AG04450 (cell line): ENCODE measurements at regions not wholly inside any gene's neighbourhood (a gene's known extent, or its start where the extent isn't known, plus 50 kb on each side); places are given as distances from the start of the nearest gene placed in this dataset.
"Not testable (repeated sequence)": the region's sequence is repeated elsewhere in the genome, so short reads cannot be mapped to it uniquely, and the experiment has no call there.

Experiments used
- CTCF ChIA-PET: fragments of 300-600, 350-600 bp; formaldehyde crosslinking; extraction: SDS; loops from one replicate; lab custom pipeline; 2022; ENCODE audit warnings: antibody characterized with exemption, inconsistent platforms; lab: Charles Lee
- POLR2A ChIA-PET: fragments of 350-600 bp; formaldehyde crosslinking; extraction: SDS; loops from one replicate; lab custom pipeline; 2021; ENCODE audit warnings: antibody characterized with exemption, inconsistent platforms; lab: Yijun Ruan, JAX
- DNase-seq: peaks from one replicate; pipeline ENCODE4 v3.0.0-alpha.2; 2011; ENCODE audit warnings: low read depth, low spot score
- H3K27ac ChIP-seq: one replicate; pipeline ENCODE4 v1.5.1; 2012; ENCODE audit warnings: low read depth, low read length, control low read depth
- H3K27me3 ChIP-seq: one replicate; pipeline ENCODE4 v1.6.0; 2012; ENCODE audit warnings: low read length; ENCODE audit not compliant: control insufficient read depth, insufficient read depth
- H3K4me3 ChIP-seq: 2 replicates; pipeline ENCODE4 v1.5.1; 2011; ENCODE audit warnings: mild to moderate bottlenecking, low read depth, low read length, control low read depth
- H3K9me3 ChIP-seq: 2 replicates; pipeline ENCODE4 v1.5.1; 2012; ENCODE audit warnings: low read length; ENCODE audit not compliant: control insufficient read depth, insufficient read depth
- TF ChIP-seq, protein P1 (sequence below): IDR thresholded peaks from 2 replicates; pipeline ENCODE4 v1.5.1; 2011; ENCODE audit warnings: low read depth, low read length, control low read depth, inconsistent platforms

DNA sequence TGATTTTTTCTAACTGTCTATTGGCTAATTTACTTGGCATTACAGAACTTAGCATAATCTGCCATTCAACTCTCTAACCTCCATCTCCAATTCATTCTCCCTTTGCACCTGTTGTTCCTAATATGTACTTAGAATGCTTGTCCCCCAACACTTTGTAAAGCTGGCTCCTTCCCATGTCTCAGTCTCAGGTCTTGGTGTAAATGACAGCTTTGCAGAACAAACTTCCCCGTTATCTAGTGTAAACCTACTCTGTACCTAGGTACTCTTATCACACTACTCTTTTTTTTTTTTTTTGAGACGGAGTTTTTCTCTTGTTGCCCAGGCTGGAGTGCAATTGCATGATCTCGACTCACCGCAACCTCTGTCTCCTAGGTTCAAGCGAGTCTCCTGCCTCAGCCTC lies 77.2 kb upstream of the CTNNA1 start:
- POLR2A ChIA-PET, result no interaction called here
- CTCF ChIA-PET, result no interaction called here
- H3K27ac ChIP-seq, result no peak overlapping the region
- peaks cover 19% of the 10 kb centered on the region for H3K27me3 ChIP-seq
- TF ChIP-seq, protein P1, sequence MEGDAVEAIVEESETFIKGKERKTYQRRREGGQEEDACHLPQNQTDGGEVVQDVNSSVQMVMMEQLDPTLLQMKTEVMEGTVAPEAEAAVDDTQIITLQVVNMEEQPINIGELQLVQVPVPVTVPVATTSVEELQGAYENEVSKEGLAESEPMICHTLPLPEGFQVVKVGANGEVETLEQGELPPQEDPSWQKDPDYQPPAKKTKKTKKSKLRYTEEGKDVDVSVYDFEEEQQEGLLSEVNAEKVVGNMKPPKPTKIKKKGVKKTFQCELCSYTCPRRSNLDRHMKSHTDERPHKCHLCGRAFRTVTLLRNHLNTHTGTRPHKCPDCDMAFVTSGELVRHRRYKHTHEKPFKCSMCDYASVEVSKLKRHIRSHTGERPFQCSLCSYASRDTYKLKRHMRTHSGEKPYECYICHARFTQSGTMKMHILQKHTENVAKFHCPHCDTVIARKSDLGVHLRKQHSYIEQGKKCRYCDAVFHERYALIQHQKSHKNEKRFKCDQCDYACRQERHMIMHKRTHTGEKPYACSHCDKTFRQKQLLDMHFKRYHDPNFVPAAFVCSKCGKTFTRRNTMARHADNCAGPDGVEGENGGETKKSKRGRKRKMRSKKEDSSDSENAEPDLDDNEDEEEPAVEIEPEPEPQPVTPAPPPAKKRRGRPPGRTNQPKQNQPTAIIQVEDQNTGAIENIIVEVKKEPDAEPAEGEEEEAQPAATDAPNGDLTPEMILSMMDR, result no peak
- no peak for DNase-seq
- no peak overlapping the region for H3K4me3 ChIP-seq
- peaks cover 4% of the 10 kb centered on the region; the same call in 1 of the 2 replicates for H3K9me3 ChIP-seq

DNA sequence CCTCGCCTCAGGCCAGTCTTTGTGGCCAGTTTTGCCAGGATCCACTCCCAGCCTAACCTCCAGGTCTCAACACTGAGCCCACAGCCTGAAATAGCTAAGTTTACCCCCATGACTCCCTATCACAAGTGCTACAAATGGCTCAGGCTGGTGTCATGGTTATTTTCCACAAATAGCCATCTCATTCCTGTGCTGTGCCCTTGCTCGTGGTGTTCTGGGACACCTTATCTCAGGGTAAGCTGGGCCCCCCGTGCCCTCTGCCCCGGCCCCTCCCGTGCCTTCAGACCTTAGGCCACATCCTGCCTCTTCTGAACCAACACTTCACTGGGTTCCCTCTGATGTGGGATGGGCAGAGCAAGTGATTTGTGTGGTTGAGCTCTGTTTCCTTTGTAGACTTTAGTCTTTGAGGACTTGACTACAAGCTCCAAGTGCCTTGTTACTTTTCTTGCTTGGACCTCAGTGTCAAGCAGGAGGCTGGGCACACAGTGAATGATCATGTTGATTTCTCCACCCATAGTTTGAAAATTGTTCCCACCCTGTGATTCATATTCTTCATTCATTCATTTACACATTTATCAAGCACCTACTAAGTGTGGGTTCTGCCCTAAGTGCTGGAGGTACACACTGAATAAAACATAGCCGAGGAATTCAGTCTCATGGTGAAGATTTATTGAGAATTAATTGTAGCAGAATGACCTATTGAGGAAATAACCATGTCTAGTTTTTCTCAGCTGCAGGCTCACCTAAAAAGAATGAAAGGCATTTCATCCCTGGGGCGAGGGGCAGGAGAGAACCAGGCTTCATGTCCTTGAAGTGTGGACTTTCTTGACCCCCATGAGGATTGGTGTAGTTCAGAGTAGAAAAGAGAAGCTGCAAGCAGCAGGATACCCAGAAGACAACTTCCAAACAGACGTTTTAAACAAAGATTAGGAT lies 84.5 kb upstream of the CTNNA1 start:
- H3K9me3 ChIP-seq, result no peaks in the 10 kb centered on the region
- POLR2A ChIA-PET, result no interaction called here
- CTCF ChIA-PET, result no interaction called here

DNA sequence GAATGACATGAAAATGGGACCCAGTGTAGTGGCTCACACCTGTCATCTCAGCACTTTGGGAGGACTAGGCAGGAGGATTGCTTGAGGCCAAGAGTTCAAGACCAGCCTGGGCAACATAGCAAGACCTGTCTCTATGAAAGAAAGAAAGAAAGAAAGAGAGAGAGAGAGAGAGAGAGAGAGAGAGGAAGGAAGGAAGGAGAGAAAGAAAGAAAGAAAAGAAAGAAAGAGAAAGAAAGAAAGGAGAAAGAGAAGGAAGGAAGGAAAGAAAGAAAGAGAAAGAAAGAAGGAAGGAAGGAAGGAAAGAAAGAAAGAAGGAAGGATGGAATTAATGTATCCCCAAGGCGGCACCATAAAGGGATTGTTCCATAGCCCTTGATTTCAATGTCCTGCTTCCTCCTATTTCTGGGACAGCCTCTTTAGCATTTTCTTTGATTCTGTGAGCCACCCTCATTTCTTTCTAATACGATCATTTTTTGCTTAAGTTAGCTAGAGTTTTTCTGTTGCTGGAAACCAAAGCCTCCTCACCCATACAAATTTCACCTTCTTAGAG lies 85.4 kb upstream of the CTNNA1 start:
- DNase-seq, H3K9me3 ChIP-seq, H3K27me3 ChIP-seq, H3K4me3 ChIP-seq, CTCF ChIA-PET, POLR2A ChIA-PET, H3K27ac ChIP-seq: not testable (repeated sequence)

More for the DNA sequence above, 84.5 kb upstream of the CTNNA1 start:
- no peak overlapping the region for H3K27ac ChIP-seq
- peaks cover 10% of the 10 kb centered on the region for H3K27me3 ChIP-seq
- TF ChIP-seq, protein P1, result no peak
- DNase-seq, result no peak
- H3K4me3 ChIP-seq, result no peak overlapping the region

DNA sequence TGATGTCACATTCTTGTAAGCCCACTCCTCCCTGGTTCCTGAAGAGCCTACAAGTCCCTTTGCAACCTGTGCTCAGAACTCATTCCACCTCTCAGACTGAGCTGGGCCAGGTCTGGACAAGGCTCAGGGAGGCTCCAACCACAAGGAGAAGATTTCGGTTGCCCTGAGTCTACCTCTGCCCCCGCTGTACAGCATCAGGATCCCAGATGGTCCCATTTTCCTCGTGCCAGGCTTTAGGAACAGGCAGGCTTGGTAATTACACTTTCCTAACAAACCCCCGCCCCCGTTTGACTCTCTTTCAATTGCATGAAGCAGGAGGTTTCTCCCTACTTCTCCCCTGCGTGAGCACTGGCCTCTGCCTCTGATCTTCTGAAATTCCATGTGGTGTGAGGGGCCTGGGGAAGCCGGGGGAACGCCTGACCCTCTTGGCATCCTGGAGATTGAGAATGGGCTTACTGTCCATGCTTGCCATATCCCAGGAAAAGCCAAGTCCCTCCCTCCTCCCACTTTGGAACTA lies 86.9 kb upstream of the CTNNA1 start:
- H3K27me3 ChIP-seq, result peaks cover 19% of the 10 kb centered on the region
- POLR2A ChIA-PET, result no interaction called here
- H3K27ac ChIP-seq, result no peak overlapping the region
- no peak for DNase-seq
- no peaks in the 10 kb centered on the region; the same call in 1 of the 2 replicates for H3K9me3 ChIP-seq
- TF ChIP-seq, protein P1, result no peak
- no peak overlapping the region for H3K4me3 ChIP-seq
- CTCF ChIA-PET, result no interaction called here

GRCh38 chr5:138665261-138665660 lies 88.0 kb upstream of the CTNNA1 start:
- CTCF ChIA-PET, result no interaction called here
- POLR2A ChIA-PET, result no interaction called here
- Histone ChIP-seq H3K9me3 (no peaks in the 10 kb centered on the region; the same call in 1 of the 2 replicates), H3K27me3 (peaks cover 22% of the 10 kb centered on the region), H3K4me3 (no peak overlapping the region), H3K27ac (no peak overlapping the region)
- TF ChIP-seq, protein P1, result no peak
- DNase-seq, result no peak
